ENCODE measurements at regions not wholly inside any gene's neighbourhood (a gene's known extent, or its start where the extent isn't known, plus 50 kb on each side); places are given as distances from the start of the nearest gene placed in this dataset.

DNA sequence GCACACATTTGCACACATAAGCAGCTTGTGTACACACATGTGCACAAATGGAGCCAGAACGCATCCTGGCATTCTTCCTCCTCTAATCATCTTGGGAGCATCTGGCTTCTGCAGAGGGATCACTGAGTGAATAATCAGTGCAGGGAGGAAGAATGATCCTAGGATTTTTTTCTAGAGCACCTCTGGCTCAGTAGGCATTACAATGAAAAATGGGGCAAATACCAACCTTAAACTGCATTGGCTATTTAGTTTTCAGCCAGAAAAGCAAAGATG is 205.7 kb upstream of the TCF21 start:
- TF ChIP-seq POLR2A (IDR thresholded peaks at IDR 0.05) (no peak), POLR2AphosphoS5 (IDR thresholded peaks at IDR 0.05) (no peak)
- TF ChIP-seq, protein P1, sequence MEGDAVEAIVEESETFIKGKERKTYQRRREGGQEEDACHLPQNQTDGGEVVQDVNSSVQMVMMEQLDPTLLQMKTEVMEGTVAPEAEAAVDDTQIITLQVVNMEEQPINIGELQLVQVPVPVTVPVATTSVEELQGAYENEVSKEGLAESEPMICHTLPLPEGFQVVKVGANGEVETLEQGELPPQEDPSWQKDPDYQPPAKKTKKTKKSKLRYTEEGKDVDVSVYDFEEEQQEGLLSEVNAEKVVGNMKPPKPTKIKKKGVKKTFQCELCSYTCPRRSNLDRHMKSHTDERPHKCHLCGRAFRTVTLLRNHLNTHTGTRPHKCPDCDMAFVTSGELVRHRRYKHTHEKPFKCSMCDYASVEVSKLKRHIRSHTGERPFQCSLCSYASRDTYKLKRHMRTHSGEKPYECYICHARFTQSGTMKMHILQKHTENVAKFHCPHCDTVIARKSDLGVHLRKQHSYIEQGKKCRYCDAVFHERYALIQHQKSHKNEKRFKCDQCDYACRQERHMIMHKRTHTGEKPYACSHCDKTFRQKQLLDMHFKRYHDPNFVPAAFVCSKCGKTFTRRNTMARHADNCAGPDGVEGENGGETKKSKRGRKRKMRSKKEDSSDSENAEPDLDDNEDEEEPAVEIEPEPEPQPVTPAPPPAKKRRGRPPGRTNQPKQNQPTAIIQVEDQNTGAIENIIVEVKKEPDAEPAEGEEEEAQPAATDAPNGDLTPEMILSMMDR (IDR thresholded peaks at IDR 0.05) = no peak

All from sigmoid colon (tissue), 4 donors.